ENCODE measurements at regions not wholly inside any gene's neighbourhood (a gene's known extent, or its start where the extent isn't known, plus 50 kb on each side); places are given as distances from the start of the nearest gene placed in this dataset.

GRCh38 chr13:57925250-57925649 lies 293.7 kb downstream of the PCDH17 start (continued):
- TF ChIP-seq REPIN1 (CRISPR knock-in tag; IDR thresholded peaks at IDR 0.05; ENCODE audit: borderline replicate concordance, low read depth) (no peak), ZNF652 (CRISPR knock-in tag; IDR thresholded peaks at IDR 0.05; ENCODE audit: borderline replicate concordance, low read depth) (no peak), ZNF749 (CRISPR knock-in tag; IDR thresholded peaks at IDR 0.05; ENCODE audit: borderline replicate concordance) (no peak), ZNF557 (CRISPR knock-in tag; IDR thresholded peaks at IDR 0.05) (no peak), TMF1 (CRISPR knock-in tag; IDR thresholded peaks at IDR 0.05; ENCODE audit: low read depth) (no peak), ZNF235 (CRISPR knock-in tag; IDR thresholded peaks at IDR 0.05; ENCODE audit: borderline replicate concordance) (no peak)
- TF ChIP-seq, protein P1, sequence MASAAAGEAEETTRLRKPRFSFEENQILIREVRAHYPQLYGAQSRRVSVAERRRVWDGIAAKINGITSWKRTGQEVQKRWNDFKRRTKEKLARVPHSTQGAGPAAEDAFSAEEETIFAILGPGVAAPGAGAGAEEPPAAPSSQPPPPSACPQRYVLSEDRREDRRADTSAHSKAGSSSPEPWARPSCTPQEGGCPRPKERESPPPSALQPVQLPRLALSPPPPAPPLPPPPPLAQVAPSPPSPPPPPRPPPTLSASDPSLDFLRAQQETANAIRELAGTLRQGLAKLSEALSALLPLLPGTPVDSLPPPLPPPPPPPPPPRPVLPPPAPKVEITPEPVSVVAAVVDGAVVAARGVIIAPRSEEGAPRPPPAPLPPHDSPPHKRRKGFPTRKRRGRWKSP (CRISPR knock-in tag; IDR thresholded peaks at IDR 0.05) = no peak
- TF ChIP-seq, protein P2, sequence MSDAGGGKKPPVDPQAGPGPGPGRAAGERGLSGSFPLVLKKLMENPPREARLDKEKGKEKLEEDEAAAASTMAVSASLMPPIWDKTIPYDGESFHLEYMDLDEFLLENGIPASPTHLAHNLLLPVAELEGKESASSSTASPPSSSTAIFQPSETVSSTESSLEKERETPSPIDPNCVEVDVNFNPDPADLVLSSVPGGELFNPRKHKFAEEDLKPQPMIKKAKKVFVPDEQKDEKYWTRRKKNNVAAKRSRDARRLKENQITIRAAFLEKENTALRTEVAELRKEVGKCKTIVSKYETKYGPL (CRISPR knock-in tag; IDR thresholded peaks at IDR 0.05) = no peak
- TF ChIP-seq, protein P3, sequence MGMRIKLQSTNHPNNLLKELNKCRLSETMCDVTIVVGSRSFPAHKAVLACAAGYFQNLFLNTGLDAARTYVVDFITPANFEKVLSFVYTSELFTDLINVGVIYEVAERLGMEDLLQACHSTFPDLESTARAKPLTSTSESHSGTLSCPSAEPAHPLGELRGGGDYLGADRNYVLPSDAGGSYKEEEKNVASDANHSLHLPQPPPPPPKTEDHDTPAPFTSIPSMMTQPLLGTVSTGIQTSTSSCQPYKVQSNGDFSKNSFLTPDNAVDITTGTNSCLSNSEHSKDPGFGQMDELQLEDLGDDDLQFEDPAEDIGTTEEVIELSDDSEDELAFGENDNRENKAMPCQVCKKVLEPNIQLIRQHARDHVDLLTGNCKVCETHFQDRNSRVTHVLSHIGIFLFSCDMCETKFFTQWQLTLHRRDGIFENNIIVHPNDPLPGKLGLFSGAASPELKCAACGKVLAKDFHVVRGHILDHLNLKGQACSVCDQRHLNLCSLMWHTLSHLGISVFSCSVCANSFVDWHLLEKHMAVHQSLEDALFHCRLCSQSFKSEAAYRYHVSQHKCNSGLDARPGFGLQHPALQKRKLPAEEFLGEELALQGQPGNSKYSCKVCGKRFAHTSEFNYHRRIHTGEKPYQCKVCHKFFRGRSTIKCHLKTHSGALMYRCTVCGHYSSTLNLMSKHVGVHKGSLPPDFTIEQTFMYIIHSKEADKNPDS (CRISPR knock-in tag; IDR thresholded peaks at IDR 0.05) = no peak

DNA sequence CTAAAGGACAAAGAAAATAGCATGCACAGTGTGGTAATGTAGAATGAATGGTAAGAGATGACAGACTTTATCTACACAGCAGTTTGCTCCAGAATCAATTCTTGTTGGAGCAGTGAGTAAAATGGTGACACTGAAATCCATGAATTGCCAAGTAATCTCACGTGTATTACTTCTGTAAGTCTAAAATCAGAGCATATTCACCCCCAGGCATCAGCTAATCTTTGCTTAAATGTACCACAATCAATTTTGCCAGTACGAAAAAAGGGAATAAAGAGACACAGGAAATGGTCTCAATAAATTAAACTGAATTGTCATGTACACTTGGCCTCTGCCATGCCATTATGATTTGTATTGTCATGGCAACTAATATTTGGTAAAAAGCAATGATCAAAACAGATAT lies 294.2 kb downstream of the PCDH17 start:
- no peak for ATAC-seq
- H3K27ac ChIP-seq (ENCODE audit: extremely low read length, insufficient read depth, low read length) = no peak overlapping the region
- no TSS peak for BruUV-seq (replicated peaks)

More for the DNA sequence above, 294.2 kb downstream of the PCDH17 start:
- CTCF ChIA-PET (ENCODE audit: low intra/inter-chr PET ratio, low total read pairs) = no interaction called here
- Histone ChIP-seq H3K9ac (ENCODE audit: insufficient read depth, low read depth, low read length) (no peak overlapping the region), H3K4me1 (ENCODE audit: insufficient read depth, low read length) (no peaks in the 10 kb centered on the region), H3K27me3 (ENCODE audit: control insufficient read depth in 1 of 2, insufficient read depth in 2 of 2, low read length in 2 of 2) (no peaks in the 10 kb centered on the region), H3K36me3 (replicated peaks in 1 of 2; ENCODE audit: control insufficient read depth in 1 of 2, insufficient read depth in 2 of 2, low read length in 2 of 2) (no peaks in the 10 kb centered on the region), H2AFZ (ENCODE audit: low read length) (no peak overlapping the region), H3K79me2 (ENCODE audit: insufficient read depth, low read length) (no peaks in the 10 kb centered on the region), H4K20me1 (ENCODE audit: insufficient read depth, low read length) (no peaks in the 10 kb centered on the region), H3K4me3 (replicated peaks in 1 of 3; ENCODE audit: insufficient read depth in 1 of 3, low read depth in 2 of 3, low read length in 3 of 3) (no peak overlapping the region), H3K9me3 (ENCODE audit: low read length) (peaks cover 48% of the 10 kb centered on the region), H3K4me2 (ENCODE audit: low read depth, low read length) (no peak overlapping the region)
- DNase-seq (ENCODE audit: low spot score) (no peak), FAIRE-seq (no peak)
- intact Hi-C loops (cut with micrococcal nuclease; ENCODE audit: unreplicated experiment) (no loop called here), in situ Hi-C loops (cut with HindIII; ENCODE audit: extremely low pct_ligation_motif_present, low pct_unique_long_range_greater_than_20kb) (no loop called here)
- POLR2A ChIA-PET = no interaction called here
- TF ChIP-seq FOXJ3 (CRISPR knock-in tag; IDR thresholded peaks at IDR 0.05; ENCODE audit: borderline replicate concordance) = no peak
- TF ChIP-seq MAFK (conservative IDR thresholded peaks at IDR 0.05 in 1 of 2, IDR thresholded peaks at IDR 0.05 in 1 of 2; ENCODE audit: low read length in 2 of 2) = no peak
- no peak for TF ChIP-seq ZNF232 (CRISPR knock-in tag; IDR thresholded peaks at IDR 0.05; ENCODE audit: borderline replicate concordance)
- TF ChIP-seq THAP8 (CRISPR knock-in tag; IDR thresholded peaks at IDR 0.05; ENCODE audit: borderline replicate concordance) = no peak
- TF ChIP-seq GATAD2A (CRISPR knock-in tag; IDR thresholded peaks at IDR 0.05) = no peak
- TF ChIP-seq HNRNPUL1 (IDR thresholded peaks at IDR 0.05; ENCODE audit: low read depth, low read length) = no peak
- WGBS (ENCODE audit: low lambda C conversion rate) = 3% methylated on average over 2 of the region's 2 CpGs

Data from HepG2 (cell line).